ENCODE measurements at regions not wholly inside any gene's neighbourhood (a gene's known extent, or its start where the extent isn't known, plus 50 kb on each side); places are given as distances from the start of the nearest gene placed in this dataset.
"Not testable (repeated sequence)": the region's sequence is repeated elsewhere in the genome, so short reads cannot be mapped to it uniquely, and the experiment has no call there.

DNA sequence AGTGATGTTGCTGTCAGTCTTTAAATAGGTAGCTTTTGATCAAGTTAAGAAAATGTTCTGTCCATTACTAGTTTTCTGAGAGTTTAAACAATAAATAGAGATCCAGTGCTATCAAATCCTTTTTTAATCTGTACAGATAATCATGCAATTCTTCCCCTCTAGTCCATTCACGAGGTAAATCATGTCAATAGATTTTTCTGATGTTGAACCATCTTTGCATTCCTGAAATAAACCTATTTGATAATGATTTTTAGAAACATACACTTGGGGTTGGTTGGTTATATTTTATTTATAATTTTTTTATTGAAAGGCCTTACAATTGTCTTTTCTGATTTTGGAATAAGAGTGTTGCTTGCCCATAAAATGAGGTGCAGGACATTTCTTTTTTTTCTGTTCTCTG, 95.0 kb downstream of the FAM53A start:
- TF ChIP-seq, protein P1, sequence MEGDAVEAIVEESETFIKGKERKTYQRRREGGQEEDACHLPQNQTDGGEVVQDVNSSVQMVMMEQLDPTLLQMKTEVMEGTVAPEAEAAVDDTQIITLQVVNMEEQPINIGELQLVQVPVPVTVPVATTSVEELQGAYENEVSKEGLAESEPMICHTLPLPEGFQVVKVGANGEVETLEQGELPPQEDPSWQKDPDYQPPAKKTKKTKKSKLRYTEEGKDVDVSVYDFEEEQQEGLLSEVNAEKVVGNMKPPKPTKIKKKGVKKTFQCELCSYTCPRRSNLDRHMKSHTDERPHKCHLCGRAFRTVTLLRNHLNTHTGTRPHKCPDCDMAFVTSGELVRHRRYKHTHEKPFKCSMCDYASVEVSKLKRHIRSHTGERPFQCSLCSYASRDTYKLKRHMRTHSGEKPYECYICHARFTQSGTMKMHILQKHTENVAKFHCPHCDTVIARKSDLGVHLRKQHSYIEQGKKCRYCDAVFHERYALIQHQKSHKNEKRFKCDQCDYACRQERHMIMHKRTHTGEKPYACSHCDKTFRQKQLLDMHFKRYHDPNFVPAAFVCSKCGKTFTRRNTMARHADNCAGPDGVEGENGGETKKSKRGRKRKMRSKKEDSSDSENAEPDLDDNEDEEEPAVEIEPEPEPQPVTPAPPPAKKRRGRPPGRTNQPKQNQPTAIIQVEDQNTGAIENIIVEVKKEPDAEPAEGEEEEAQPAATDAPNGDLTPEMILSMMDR (IDR thresholded peaks at IDR 0.05; ENCODE audit: insufficient read depth, missing control alignments): no peak
- DNase-seq (ENCODE audit: insufficient read length, low spot score) (no peak), FAIRE-seq (no peak)

DNA sequence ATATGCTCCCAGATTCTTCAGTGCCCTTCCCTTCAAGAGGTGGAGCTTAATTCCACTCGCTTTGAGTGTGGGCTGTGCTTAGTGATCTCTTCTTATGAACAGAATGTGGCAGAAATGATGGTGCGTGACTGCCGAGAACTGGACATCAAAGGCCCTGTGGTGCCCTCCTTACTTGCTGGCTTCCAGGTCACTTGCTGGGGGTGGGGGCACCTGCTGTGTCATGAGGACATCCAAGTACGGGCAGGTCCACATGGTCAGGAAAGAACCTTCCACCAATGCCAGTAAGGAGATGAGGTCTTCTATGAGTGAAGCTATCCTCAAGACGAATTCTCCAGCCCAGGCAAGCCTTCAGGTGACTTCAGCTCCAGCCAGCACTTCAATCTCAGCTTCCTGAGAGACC, 95.8 kb downstream of the FAM53A start:
- no peak for DNase-seq (ENCODE audit: insufficient read length, low spot score)
- FAIRE-seq: no peak
- TF ChIP-seq, protein P1 (IDR thresholded peaks at IDR 0.05; ENCODE audit: insufficient read depth, missing control alignments): no peak

DNA sequence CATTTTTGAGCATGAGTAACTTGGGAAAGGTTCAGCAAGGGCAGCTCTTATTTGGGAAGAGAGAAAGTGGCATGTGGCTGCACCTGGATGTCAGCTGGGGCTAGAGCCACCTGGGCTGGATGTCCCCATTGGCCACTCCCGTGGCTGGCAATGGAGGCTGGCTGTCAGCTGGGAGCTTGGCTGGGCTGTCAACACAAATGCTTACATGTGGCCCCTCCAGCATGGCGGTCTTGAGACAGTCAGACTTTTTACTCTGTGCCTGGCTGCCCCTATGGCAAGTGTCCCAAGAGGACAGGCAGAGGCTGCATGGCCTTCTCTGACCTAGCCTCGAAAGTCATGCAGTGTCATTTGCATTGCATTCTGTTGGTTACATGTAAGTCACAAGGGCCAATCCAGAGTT, 99.6 kb downstream of the FAM53A start:
- DNase-seq (ENCODE audit: insufficient read length, low spot score) (no peak), FAIRE-seq (no peak)
- TF ChIP-seq, protein P1 (IDR thresholded peaks at IDR 0.05; ENCODE audit: insufficient read depth, missing control alignments): no peak

DNA sequence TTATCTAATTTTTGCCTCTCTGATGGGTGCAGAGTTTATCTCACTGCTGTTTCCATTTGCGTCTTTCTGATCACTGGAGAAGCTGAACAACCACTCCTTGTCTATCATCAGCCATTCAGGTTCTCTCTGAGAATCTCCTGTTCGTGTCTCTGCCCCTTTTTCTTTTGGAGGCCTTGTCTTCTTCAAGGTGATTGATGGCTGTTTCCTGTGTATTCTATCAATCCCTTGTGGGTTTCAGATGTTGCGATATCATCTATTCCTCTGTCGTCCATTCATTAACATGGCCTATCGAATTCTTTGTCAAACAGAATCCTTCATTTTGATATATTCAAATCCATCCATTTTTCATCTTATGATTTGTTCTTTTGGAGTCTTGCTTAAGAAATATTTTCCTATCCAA, 100.3 kb downstream of the FAM53A start:
- FAIRE-seq: no peak
- TF ChIP-seq, protein P1 (IDR thresholded peaks at IDR 0.05; ENCODE audit: insufficient read depth, missing control alignments): no peak
- DNase-seq (ENCODE audit: insufficient read length, low spot score): no peak

DNA sequence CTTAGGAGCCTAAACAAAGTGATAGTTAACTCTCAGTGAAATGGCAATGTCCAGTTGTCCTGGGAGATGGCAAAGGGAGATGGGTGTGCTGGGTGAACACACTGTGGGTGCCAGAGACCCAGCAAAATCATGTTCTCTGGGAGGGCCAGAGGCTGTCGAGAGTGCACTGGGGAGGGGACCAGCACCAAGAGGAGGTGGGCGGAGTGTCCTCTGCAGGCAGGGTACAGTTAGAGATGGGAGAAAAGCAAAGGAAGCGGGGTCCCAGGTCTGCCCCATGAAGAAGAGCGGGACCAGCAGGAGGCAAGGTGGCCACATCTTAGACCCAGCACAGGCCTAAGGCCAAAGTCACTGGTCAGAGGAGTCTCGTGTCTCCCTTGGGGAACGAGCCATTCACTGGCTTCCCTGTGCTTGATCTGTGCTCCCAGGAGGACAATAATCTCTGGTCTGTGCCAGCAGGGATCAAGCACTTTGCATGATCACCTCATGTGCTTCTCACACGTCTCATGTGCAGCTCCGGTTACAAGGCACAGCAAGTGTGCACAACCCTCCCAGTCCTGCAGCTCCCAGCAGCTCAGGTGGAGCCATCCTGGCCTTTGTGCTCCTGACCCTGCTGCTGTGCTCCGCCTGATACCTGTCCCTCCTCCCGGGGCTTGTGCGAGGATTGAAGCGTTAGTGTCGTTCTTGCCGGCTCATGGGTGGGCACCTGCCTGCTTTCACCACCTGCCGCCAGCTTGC, 100.9 kb downstream of the FAM53A start:
- DNase-seq (ENCODE audit: insufficient read length, low spot score) (no peak), FAIRE-seq (no peak)
- TF ChIP-seq, protein P1 (IDR thresholded peaks at IDR 0.05; ENCODE audit: insufficient read depth, missing control alignments): no peak

DNA sequence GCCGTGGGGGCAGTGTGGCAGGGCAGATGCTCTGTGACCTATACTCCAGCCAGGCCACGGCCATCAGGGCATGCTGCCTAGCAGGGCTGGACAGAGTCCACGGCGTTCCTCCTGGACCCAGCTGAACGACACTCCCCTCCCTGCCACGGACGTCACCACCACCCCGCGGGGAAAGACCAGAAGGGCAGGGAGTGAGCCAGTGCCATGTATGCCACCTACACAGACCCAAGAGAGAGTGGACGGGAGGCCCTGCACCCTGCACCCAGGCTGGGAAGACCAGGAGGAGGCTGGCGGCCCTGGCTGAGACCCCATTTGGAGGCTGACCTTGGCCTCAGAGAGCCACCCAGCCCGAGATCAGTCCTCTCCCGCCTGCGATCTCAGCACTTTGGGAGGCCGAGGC, 101.9 kb downstream of the FAM53A start:
- DNase-seq (ENCODE audit: insufficient read length, low spot score) (no peak), FAIRE-seq (no peak)
- TF ChIP-seq, protein P1 (IDR thresholded peaks at IDR 0.05; ENCODE audit: insufficient read depth, missing control alignments): no peak

DNA sequence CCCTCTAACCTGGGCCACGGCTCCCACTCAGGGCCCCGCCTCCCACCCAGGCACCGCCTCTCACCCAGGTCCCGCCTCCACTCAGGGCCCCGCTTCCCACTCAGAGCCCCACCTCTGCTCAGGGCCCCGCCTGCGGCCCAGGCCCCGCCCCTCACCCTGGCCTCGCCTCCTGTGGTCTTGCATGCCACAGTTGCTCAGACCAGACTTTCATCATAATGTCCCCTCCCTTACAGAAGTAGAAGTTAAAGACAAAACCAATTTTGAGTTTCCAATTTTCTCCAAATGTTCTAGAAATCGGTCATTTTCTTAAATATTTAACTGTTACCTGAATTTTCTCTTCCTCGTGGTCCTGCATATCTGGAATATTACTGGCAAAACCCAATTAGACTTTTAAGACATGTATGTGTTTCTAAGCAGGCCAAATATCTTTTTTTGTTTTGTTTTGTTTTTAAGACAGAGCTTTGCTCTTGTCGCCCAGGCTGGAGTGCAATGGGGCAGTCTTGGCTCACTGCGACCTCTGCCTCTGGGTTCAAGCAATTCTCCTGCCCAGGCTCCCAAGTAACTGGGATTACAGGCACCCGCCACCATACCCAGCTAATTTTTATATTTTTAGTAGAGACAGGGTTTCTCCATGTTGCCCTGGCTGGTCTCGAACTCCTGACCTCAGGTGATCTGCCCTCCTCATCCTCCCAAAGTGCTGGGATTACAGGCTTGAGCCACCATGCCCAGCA, 102.8 kb downstream of the FAM53A start:
- FAIRE-seq: not testable (repeated sequence)

DNA sequence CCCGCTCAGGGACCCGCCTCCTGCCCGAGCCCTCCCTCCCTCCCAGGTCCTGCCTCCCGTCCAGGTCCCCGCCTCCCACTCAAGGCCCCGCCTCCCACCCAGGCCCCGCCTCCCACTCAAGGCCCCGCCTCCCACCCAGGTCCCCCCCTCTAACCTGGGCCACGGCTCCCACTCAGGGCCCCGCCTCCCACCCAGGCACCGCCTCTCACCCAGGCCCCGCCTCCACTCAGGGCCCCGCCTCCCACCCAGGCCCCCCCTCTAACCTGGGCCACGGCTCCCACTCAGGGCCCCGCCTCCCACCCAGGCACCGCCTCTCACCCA, 103.5 kb downstream of the FAM53A start:
- not testable (repeated sequence) for FAIRE-seq; DNase-seq (ENCODE audit: insufficient read length, low spot score)

More for the DNA sequence above, 102.8 kb downstream of the FAM53A start:
- not testable (repeated sequence) for DNase-seq (ENCODE audit: insufficient read length, low spot score)

Data from D721Med (cell line).